ENCODE measurements at regions not wholly inside any gene's neighbourhood (a gene's known extent, or its start where the extent isn't known, plus 50 kb on each side); places are given as distances from the start of the nearest gene placed in this dataset.

- no peak for TF ChIP-seq YY1 (IDR thresholded peaks at IDR 0.05; ENCODE audit: low read depth)
- no peak for TF ChIP-seq FOXM1 (IDR thresholded peaks at IDR 0.05; ENCODE audit: borderline replicate concordance, low read depth)
- no peak for TF ChIP-seq TAF1 (IDR thresholded peaks at IDR 0.05; ENCODE audit: low read depth)
- no peak for TF ChIP-seq MAX (IDR thresholded peaks at IDR 0.05)
- TF ChIP-seq EGR1 (IDR thresholded peaks at IDR 0.05) = no peak
- TF ChIP-seq CREB1 (IDR thresholded peaks at IDR 0.05; ENCODE audit: low read depth) = no peak
- no peak for TF ChIP-seq CEBPB (IDR thresholded peaks at IDR 0.05)
Observed at GRCh38 chr1:208409176-208409575, 165.0 kb upstream of the PLXNA2 start.

GRCh38 chr1:208410409-208410808, 166.2 kb upstream of the PLXNA2 start:
- TF ChIP-seq TAF1 (IDR thresholded peaks at IDR 0.05; ENCODE audit: low read depth) (no peak), YY1 (IDR thresholded peaks at IDR 0.05; ENCODE audit: low read depth) (no peak), CEBPB (IDR thresholded peaks at IDR 0.05) (no peak), USF1 (IDR thresholded peaks at IDR 0.05) (no peak), CREB1 (IDR thresholded peaks at IDR 0.05; ENCODE audit: low read depth) (no peak), TCF12 (IDR thresholded peaks at IDR 0.05; ENCODE audit: low read depth) (no peak), REST (IDR thresholded peaks at IDR 0.05; ENCODE audit: low read depth) (no peak), TEAD4 (IDR thresholded peaks at IDR 0.05) (no peak), NFIC (IDR thresholded peaks at IDR 0.05) (no peak), FOXM1 (IDR thresholded peaks at IDR 0.05; ENCODE audit: borderline replicate concordance, low read depth) (no peak), RAD21 (IDR thresholded peaks at IDR 0.05; ENCODE audit: low read depth) (no peak), EP300 (IDR thresholded peaks at IDR 0.05; ENCODE audit: borderline replicate concordance) (no peak), MAX (IDR thresholded peaks at IDR 0.05) (no peak), ZBTB7A (IDR thresholded peaks at IDR 0.05; ENCODE audit: low read depth) (no peak), EGR1 (IDR thresholded peaks at IDR 0.05) (no peak)

- TF ChIP-seq REST (IDR thresholded peaks at IDR 0.05; ENCODE audit: low read depth) = no peak
- TF ChIP-seq MAX (IDR thresholded peaks at IDR 0.05) = no peak
- no peak for TF ChIP-seq YY1 (IDR thresholded peaks at IDR 0.05; ENCODE audit: low read depth)
- no peak for TF ChIP-seq NFIC (IDR thresholded peaks at IDR 0.05)
- TF ChIP-seq EP300 (IDR thresholded peaks at IDR 0.05; ENCODE audit: borderline replicate concordance) = no peak
- no peak for TF ChIP-seq TAF1 (IDR thresholded peaks at IDR 0.05; ENCODE audit: low read depth)
- TF ChIP-seq ZBTB7A (IDR thresholded peaks at IDR 0.05; ENCODE audit: low read depth) = no peak
- TF ChIP-seq RAD21 (IDR thresholded peaks at IDR 0.05; ENCODE audit: low read depth) = no peak
- TF ChIP-seq USF1 (IDR thresholded peaks at IDR 0.05) = no peak
- no peak for TF ChIP-seq CREB1 (IDR thresholded peaks at IDR 0.05; ENCODE audit: low read depth)
- TF ChIP-seq TCF12 (IDR thresholded peaks at IDR 0.05; ENCODE audit: low read depth) = no peak
- no peak for TF ChIP-seq TEAD4 (IDR thresholded peaks at IDR 0.05)
- TF ChIP-seq EGR1 (IDR thresholded peaks at IDR 0.05) = no peak
- TF ChIP-seq FOXM1 (IDR thresholded peaks at IDR 0.05; ENCODE audit: borderline replicate concordance, low read depth) = no peak
- no peak for TF ChIP-seq CEBPB (IDR thresholded peaks at IDR 0.05)
Observed at GRCh38 chr1:208413006-208413405, 168.8 kb upstream of the PLXNA2 start.

- TF ChIP-seq EP300 (IDR thresholded peaks at IDR 0.05; ENCODE audit: borderline replicate concordance) (no peak), TCF12 (IDR thresholded peaks at IDR 0.05; ENCODE audit: low read depth) (no peak), CEBPB (IDR thresholded peaks at IDR 0.05) (no peak), FOXM1 (IDR thresholded peaks at IDR 0.05; ENCODE audit: borderline replicate concordance, low read depth) (no peak), ZBTB7A (IDR thresholded peaks at IDR 0.05; ENCODE audit: low read depth) (no peak), EGR1 (IDR thresholded peaks at IDR 0.05) (no peak), MAX (IDR thresholded peaks at IDR 0.05) (no peak), NFIC (IDR thresholded peaks at IDR 0.05) (no peak), USF1 (IDR thresholded peaks at IDR 0.05) (no peak), YY1 (IDR thresholded peaks at IDR 0.05; ENCODE audit: low read depth) (no peak), CREB1 (IDR thresholded peaks at IDR 0.05; ENCODE audit: low read depth) (no peak), RAD21 (IDR thresholded peaks at IDR 0.05; ENCODE audit: low read depth) (no peak), TAF1 (IDR thresholded peaks at IDR 0.05; ENCODE audit: low read depth) (no peak)
Observed at GRCh38 chr1:208418667-208419066, 174.5 kb upstream of the PLXNA2 start.

Data from Ishikawa (cell line).